ENCODE measurements at regions not wholly inside any gene's neighbourhood (a gene's known extent, or its start where the extent isn't known, plus 50 kb on each side); places are given as distances from the start of the nearest gene placed in this dataset.
A peak's percentile ranks its signal among the peaks of the same experiment; 100 is the strongest.

- DNase-seq: no peak
These were observed 427.9 kb upstream of the CLINT1 start for GRCh38 chr5:158286827-158287226.

DNA sequence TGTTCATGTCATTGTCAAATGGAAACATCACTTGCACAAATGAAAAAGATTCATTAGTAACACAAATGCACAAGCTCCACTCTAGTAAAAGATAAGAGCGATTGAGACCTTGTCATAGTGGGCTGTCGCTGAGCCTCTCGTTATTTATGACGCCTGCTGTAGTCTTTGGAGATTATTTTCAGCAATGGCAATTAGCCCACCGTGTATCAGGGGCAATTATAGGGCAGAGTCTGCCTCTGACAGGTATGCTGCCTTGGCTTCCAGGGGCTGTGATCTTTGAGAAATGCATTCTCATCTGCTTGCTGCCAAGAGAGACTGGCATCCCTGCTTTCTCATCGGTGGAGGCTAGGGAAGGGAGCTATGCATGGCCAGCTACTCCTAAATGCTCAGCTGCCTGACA lies 426.8 kb upstream of the CLINT1 start:
- DNase-seq: no peak

- no peak for DNase-seq
These were observed 425.3 kb upstream of the CLINT1 start for GRCh38 chr5:158284242-158284641.

GRCh38 chr5:158283397-158283796 lies 424.5 kb upstream of the CLINT1 start:
- no peak for DNase-seq

GRCh38 chr5:158278216-158278925 lies 419.4 kb upstream of the CLINT1 start:
- DNase-seq: no peak

DNA sequence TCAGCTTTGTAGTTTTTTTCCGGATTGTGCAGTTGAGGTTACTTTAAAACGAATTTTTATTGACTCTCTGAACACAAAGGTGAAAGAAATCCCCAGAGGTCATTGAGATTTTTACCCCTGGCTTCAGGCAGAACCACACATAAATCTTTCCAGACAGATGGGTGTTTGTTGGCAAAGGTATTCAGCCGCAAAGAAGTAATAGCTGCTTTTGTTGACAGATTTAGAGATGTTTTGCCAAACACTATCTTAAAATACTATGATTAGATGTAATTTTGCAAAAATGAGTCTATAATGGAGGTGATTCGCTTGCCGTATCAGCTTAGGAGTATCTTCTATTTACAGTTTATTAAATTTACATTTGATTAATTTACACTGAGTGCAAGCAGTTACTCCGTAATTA lies 418.3 kb upstream of the CLINT1 start:
- no peak for DNase-seq

DNA sequence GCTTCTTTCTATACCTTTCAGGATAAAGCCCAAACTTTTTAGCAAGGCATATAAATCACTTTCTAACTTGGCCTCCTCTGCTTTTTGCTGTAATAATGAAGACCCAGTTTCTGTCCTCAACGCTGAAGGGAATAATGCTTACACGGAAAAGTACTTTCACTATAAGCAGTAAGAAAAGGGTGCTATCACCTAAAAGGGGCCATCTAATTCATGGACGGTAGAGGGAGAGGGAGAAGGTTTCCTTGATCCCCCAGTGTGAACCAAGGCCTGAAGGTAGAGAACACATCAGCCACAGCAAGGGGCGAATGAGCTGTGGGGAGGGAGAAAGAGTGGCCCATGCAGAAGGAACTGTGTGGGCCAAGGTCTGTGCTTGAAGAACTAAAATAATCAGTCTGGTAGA lies 417.7 kb upstream of the CLINT1 start:
- no peak for DNase-seq

GRCh38 chr5:158275511-158275910 lies 416.6 kb upstream of the CLINT1 start:
- no peak for DNase-seq

- no peak for DNase-seq
These were observed 414.1 kb upstream of the CLINT1 start for GRCh38 chr5:158273035-158273434.

GRCh38 chr5:158272409-158272808 lies 413.5 kb upstream of the CLINT1 start:
- no peak for DNase-seq

DNA sequence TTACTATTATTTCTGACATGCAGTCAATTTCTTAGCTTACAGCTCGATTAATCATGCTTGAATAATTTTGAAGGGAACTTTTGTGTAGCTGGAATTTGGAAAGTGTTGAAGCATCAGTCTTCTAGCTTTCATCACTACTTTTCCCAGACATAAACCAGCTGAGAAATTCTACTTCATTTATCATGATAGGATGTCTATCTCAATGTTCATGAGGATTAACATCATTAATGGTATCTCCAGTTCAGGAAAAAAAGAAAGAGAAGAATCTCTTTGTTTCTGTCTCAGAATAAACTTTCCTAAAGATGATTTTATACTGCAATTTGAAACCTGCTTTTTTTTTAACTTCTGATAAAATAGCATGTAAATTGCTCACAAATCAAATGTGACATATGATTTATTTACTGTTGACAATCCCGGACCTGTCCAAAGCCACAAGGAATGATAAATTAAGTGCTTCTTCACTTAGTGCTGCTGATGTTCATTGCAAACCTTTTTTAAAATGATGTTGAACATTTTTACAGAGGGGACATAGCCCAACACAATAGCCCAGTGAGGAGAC lies 412.1 kb upstream of the CLINT1 start:
- DNase-seq: no peak

DNA sequence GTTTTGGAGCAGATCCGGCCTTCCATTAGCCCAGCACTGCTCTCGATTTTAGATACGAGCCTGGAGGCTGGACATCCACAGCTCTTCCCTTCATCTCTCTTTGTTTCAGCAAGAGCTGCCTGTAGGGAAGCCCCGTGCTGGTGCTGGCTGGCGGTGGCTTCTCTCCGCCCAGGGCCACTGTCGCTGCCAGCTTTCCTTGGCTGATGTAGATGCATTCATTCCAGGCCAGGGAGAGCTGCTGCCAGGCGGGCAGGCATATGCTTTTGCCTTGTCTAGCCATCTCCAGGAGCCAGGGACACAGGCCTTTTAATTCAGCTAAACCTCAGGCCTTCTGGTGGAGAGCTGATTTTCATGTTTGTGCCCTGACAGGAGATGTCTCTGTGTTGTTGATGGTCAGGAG lies 409.3 kb upstream of the CLINT1 start:
- DNase-seq: no peak

DNA sequence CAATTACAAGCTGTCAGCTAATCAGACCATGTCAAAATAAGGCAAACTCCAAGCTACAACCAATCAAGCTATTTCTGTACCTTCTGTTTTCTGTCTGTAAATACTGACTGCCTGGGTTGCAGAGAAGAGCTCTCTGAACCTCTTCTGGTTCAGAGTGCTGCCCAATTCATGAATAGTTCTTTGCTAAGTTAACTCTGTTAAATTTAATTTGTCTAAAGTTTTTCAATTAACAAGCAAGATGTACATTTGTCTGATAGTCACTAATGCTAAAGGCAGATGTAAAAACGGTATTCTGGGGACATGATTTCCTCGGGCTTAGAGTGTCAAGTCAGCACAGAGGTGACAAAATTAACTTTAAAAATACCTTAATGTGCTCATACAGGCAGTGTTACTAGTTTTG lies 408.3 kb upstream of the CLINT1 start:
- no peak for DNase-seq

DNA sequence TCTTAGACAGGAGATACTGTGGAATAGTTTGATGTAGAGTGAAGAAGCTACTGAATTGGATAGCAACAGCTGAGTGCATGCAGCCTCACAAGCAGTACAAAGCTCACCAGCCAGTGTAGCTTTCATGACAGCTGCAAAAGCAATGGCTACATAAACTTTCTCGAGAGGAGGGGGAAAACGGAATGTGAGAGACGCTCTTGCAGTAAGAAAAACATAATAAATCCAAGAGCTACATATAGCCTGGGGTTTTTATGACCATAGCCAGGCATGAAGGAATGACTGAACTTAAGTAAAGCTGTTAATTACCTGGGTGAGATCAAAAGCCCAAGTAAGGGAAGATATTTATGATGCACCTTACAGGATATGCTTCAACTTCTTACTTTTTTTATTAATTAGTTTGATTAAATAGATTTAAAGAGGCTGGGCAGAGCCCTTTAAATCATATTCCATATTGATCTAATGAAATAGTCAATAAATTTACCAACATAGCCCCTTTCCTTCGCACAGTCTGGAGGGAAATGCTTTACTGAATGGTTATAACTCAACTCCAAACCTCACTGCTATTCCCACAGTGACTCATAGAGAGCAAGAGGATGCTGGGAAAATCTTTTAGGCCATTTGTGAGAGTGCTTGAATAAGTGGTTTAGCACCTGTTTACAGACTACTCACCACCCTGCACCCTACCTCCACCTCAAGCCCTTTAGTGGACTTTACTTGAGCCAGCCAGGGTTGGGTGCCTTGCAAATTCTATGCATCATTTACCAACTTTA lies 407.2 kb upstream of the CLINT1 start:
- DNase-seq: no peak

- DNase-seq: no peak
These were observed 406.4 kb upstream of the CLINT1 start for GRCh38 chr5:158265346-158265745.

DNA sequence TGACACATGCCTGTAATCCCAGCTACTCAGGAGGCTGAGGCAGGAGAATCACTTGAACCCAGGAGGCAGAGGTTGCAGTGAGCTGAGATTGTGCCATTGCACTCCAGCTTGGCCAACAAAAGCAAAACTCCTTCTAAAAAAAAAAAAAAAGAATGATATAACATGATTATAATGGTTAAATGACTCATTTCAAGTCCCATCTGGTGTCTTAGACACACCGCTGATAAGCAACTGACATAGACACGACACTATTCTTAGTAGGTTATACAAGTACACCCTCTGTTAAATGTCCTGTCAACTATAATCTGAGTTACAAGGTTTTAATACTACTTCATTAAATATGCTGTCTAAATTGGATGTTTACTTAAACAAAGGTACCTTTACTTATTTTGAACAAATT lies 405.3 kb upstream of the CLINT1 start:
- DNase-seq: no peak

- no peak for DNase-seq
These were observed 402.9 kb upstream of the CLINT1 start for GRCh38 chr5:158261674-158262367.

DNA sequence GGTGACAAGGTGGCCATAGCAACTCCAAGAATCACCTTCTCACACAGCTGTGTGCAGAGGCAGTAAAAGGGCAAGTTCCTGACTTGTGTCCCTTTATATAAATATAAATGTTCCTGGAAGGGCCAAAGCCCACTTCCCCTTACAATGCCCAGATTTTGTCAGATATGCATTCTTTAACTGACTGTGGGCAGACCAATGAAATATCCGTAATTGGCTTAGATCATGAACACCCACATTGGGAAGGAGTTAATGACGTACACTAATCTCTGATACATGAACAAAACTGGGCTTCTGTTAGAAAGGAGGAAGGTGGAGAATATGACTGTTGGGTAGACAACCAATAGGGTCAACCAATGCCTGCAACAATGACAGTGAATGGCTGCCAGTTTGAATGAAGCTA lies 397.2 kb upstream of the CLINT1 start:
- DNase-seq: no peak

DNA sequence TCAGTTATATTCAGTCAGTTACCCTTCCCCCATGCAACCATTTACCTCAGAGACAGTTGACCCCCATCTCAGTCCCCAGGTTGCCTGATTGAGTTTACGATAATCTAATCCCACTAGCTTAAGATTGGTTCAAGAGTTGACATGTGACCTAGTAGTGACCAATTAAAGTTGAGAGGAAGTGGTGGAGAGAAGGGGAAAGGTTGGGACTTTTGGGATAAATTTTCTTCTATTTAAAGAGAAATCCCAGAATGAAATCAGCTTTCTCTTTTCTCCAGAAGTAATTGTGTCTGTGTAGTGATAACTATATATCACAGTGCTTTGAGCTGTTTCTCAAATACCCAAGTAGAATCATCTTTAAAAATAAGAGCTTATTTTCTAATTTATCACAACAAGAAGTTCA lies 396.7 kb upstream of the CLINT1 start:
- no peak for DNase-seq

GRCh38 chr5:158246661-158247060 lies 387.7 kb upstream of the CLINT1 start:
- peak; percentile 81 for DNase-seq

- no peak for DNase-seq
These were observed 386.6 kb upstream of the CLINT1 start for GRCh38 chr5:158245513-158245912.

- DNase-seq: no peak
These were observed 385.9 kb upstream of the CLINT1 start for GRCh38 chr5:158244882-158245281.

GRCh38 chr5:158236511-158237335 lies 377.8 kb upstream of the CLINT1 start:
- no peak for DNase-seq
